ENCODE measurements at regions not wholly inside any gene's neighbourhood (a gene's known extent, or its start where the extent isn't known, plus 50 kb on each side); places are given as distances from the start of the nearest gene placed in this dataset.

DNA sequence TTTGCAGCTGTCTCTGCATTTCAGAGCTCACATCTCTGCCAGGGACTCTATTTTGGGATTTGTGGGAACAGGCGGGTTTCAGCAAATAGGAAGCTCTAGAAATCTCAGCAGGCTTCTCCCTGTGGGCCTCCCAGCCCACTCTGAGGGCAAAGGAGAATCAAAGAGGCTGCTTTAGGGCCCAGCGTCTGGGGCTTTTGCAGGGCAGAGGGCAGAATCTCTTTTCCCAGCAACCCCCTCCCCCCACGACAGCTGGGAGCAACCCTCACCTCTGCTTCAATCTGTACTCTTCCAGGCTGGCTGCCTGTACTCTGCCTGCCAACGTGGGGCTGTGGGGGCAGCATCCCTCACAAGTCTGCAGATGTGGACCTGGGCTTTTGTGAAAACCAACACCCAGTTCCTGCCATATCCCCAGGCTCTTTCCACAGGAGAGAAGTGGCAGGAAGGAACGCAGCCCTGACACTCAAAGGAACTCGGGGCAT, 529.6 kb upstream of the TBX3 start:
- no peak for TF ChIP-seq GATA2 (IDR thresholded peaks at IDR 0.05; ENCODE audit: low read depth, low read length)
- TF ChIP-seq GATA3 (IDR thresholded peaks at IDR 0.05; ENCODE audit: low read depth, low read length): no peak
